ENCODE measurements at regions not wholly inside any gene's neighbourhood (a gene's known extent, or its start where the extent isn't known, plus 50 kb on each side); places are given as distances from the start of the nearest gene placed in this dataset.

- no peak overlapping the region for H2AFZ ChIP-seq (ENCODE audit: low read depth)
- no peaks in the 10 kb centered on the region for H3K79me2 ChIP-seq (ENCODE audit: insufficient read depth)
- H3K4me3 ChIP-seq (ENCODE audit: low read depth in 2 of 2, low read length in 1 of 2): no peak overlapping the region
- H3K4me2 ChIP-seq: no peak overlapping the region
- TF ChIP-seq EZH2phosphoT487 (IDR thresholded peaks at IDR 0.05; ENCODE audit: borderline replicate concordance, low read depth) (no peak), MXI1 (IDR thresholded peaks at IDR 0.05; ENCODE audit: low read depth, low read length) (no peak), NFIC (IDR thresholded peaks at IDR 0.05; ENCODE audit: borderline replicate concordance) (no peak), YY1 (IDR thresholded peaks at IDR 0.05; ENCODE audit: low read depth) (no peak)
- CTCF ChIA-PET: no interaction called here
- H3K9me2 ChIP-seq: no peaks in the 10 kb centered on the region
- no peaks in the 10 kb centered on the region for H3K9me3 ChIP-seq
- POLR2A ChIA-PET: no interaction called here
- no peaks in the 10 kb centered on the region for H4K20me1 ChIP-seq (ENCODE audit: insufficient read depth)
- H3K9ac ChIP-seq: no peak overlapping the region
- no peak overlapping the region for H3K27ac ChIP-seq (ENCODE audit: low read depth in 2 of 2, low read length in 1 of 2)
- H3K27me3 ChIP-seq (ENCODE audit: insufficient read depth): no peaks in the 10 kb centered on the region
- H3K36me3 ChIP-seq (replicated peaks in 1 of 2; ENCODE audit: control insufficient read depth in 1 of 2, insufficient read depth in 2 of 2, low read length in 1 of 2): no peaks in the 10 kb centered on the region
- 42% methylated on average over 5 of the region's 5 CpGs for WGBS (ENCODE audit: low lambda C conversion rate)
- no peaks in the 10 kb centered on the region for H3F3A ChIP-seq (replicated peaks; ENCODE audit: insufficient read depth)
- H3K4me1 ChIP-seq (ENCODE audit: control insufficient read depth in 1 of 2, insufficient read depth in 2 of 2, low read depth in 1 of 2, low read length in 1 of 2): no peaks in the 10 kb centered on the region
- DNase-seq: no peak
Observed at GRCh38 chr2:76194031-76194775, 483.5 kb upstream of the GCFC2 start.

GRCh38 chr2:76193089-76193488 lies 482.4 kb upstream of the GCFC2 start:
- no peaks in the 10 kb centered on the region for H4K20me1 ChIP-seq (ENCODE audit: insufficient read depth)
- ChIA-PET POLR2A (no interaction called here), CTCF (no interaction called here)
- H3K36me3 ChIP-seq (replicated peaks in 1 of 2; ENCODE audit: control insufficient read depth in 1 of 2, insufficient read depth in 2 of 2, low read length in 1 of 2): no peaks in the 10 kb centered on the region
- H3F3A ChIP-seq (replicated peaks; ENCODE audit: insufficient read depth): no peaks in the 10 kb centered on the region
- no peaks in the 10 kb centered on the region for H3K9me3 ChIP-seq
- no peak overlapping the region for H3K4me2 ChIP-seq
- H3K9me2 ChIP-seq: no peaks in the 10 kb centered on the region
- no peaks in the 10 kb centered on the region for H3K4me1 ChIP-seq (ENCODE audit: control insufficient read depth in 1 of 2, insufficient read depth in 2 of 2, low read depth in 1 of 2, low read length in 1 of 2)
- H3K27me3 ChIP-seq (ENCODE audit: insufficient read depth): no peaks in the 10 kb centered on the region
- no peak overlapping the region for H3K27ac ChIP-seq (ENCODE audit: low read depth in 2 of 2, low read length in 1 of 2)
- no peak for TF ChIP-seq NRF1 (IDR thresholded peaks at IDR 0.05; ENCODE audit: low read depth, low read length)
- no peak for TF ChIP-seq SMC3 (IDR thresholded peaks at IDR 0.05; ENCODE audit: low read depth, low read length)
- no peak for TF ChIP-seq JUND (IDR thresholded peaks at IDR 0.05)
- TF ChIP-seq GABPA (IDR thresholded peaks at IDR 0.05; ENCODE audit: low read depth): no peak
- no peak for TF ChIP-seq RFX5 (IDR thresholded peaks at IDR 0.05; ENCODE audit: low read length)
- TF ChIP-seq CTCF (IDR thresholded peaks at IDR 0.05): no peak
- no peak for TF ChIP-seq USF1 (IDR thresholded peaks at IDR 0.05; ENCODE audit: borderline replicate concordance, low read depth)
- TF ChIP-seq CHD2 (IDR thresholded peaks at IDR 0.05; ENCODE audit: low read length, partially characterized antibody): no peak
- no peak for TF ChIP-seq RCOR1 (IDR thresholded peaks at IDR 0.05; ENCODE audit: low read length)
- TF ChIP-seq PBX3 (IDR thresholded peaks at IDR 0.05): no peak
- TF ChIP-seq MXI1 (IDR thresholded peaks at IDR 0.05; ENCODE audit: low read depth, low read length): no peak
- TF ChIP-seq REST (IDR thresholded peaks at IDR 0.05; ENCODE audit: low read depth, low read length): no peak
- no peak for TF ChIP-seq FOSL2 (IDR thresholded peaks at IDR 0.05; ENCODE audit: borderline replicate concordance, low read depth)
- no peak for TF ChIP-seq IRF3 (IDR thresholded peaks at IDR 0.05; ENCODE audit: low read depth, low read length)
- H2AFZ ChIP-seq (ENCODE audit: low read depth): no peak overlapping the region
- H3K9ac ChIP-seq: no peak overlapping the region
- DNase-seq: no peak
- H3K4me3 ChIP-seq (ENCODE audit: low read depth in 2 of 2, low read length in 1 of 2): no peak overlapping the region
- 28% methylated on average over 3 of the region's 3 CpGs for WGBS (ENCODE audit: low lambda C conversion rate)
- no peaks in the 10 kb centered on the region for H3K79me2 ChIP-seq (ENCODE audit: insufficient read depth)
